Cardiac septum (tissue), 1 donor: ENCODE measurements at regions not wholly inside any gene's neighbourhood (a gene's known extent, or its start where the extent isn't known, plus 50 kb on each side); places are given as distances from the start of the nearest gene placed in this dataset.

Source experiments
- DNase-seq: peaks from one replicate; pipeline ENCODE4 v3.0.0-alpha.2; 2020; ENCODE audit warnings: low spot score
- intact Hi-C: fragments of 100-400 bp; cut with DNase I; formaldehyde crosslinking; loops from one replicate; pipeline ENCODE4 v1.14.0; 2022
- donor health status: DM: no; HTN: no; CAD: no.

- intact Hi-C loops, result no loop called here
- DNase-seq, result no peak
Measured at GRCh38 chr22:47696776-47697175, 934.3 kb downstream of the TBC1D22A start.

GRCh38 chr22:47695176-47695575, 932.7 kb downstream of the TBC1D22A start:
- intact Hi-C loops, result no loop called here
- DNase-seq, result no peak

- intact Hi-C loops, result no loop called here
- DNase-seq, result no peak
Measured at GRCh38 chr22:47694536-47695130, 932.2 kb downstream of the TBC1D22A start.

GRCh38 chr22:47693606-47694005, 931.2 kb downstream of the TBC1D22A start:
- DNase-seq, result no peak
- intact Hi-C loops, result no loop called here

- no peak for DNase-seq
- intact Hi-C loops, result no loop called here
Measured at GRCh38 chr22:47692811-47693210, 930.4 kb downstream of the TBC1D22A start.

- DNase-seq, result no peak
- intact Hi-C loops, result no loop called here
Measured at GRCh38 chr22:47691152-47691895, 928.9 kb downstream of the TBC1D22A start.

GRCh38 chr22:47690586-47690985, 928.1 kb downstream of the TBC1D22A start:
- no peak for DNase-seq
- intact Hi-C loops, result no loop called here

GRCh38 chr22:47690166-47690565, 927.7 kb downstream of the TBC1D22A start:
- DNase-seq, result no peak
- intact Hi-C loops, result no loop called here

GRCh38 chr22:47687776-47688175, 925.3 kb downstream of the TBC1D22A start:
- intact Hi-C loops, result no loop called here
- DNase-seq, result no peak

- intact Hi-C loops, result no loop called here
- DNase-seq, result no peak
Measured at GRCh38 chr22:47687346-47687655, 924.9 kb downstream of the TBC1D22A start.

GRCh38 chr22:47686594-47687345, 924.3 kb downstream of the TBC1D22A start:
- DNase-seq, result no peak
- intact Hi-C loops, result no loop called here

- intact Hi-C loops, result no loop called here
- no peak for DNase-seq
Measured at GRCh38 chr22:47681411-47682165, 919.1 kb downstream of the TBC1D22A start.

GRCh38 chr22:47678636-47679287, 916.3 kb downstream of the TBC1D22A start:
- DNase-seq, result no peak
- intact Hi-C loops, result no loop called here

- DNase-seq, result no peak
- intact Hi-C loops, result no loop called here
Measured at GRCh38 chr22:47678048-47678447, 915.6 kb downstream of the TBC1D22A start.

GRCh38 chr22:47676685-47677084, 914.2 kb downstream of the TBC1D22A start:
- intact Hi-C loops, result no loop called here
- no peak for DNase-seq

GRCh38 chr22:47674600-47674999, 912.1 kb downstream of the TBC1D22A start:
- intact Hi-C loops, result no loop called here

GRCh38 chr22:47673557-47673956, 911.1 kb downstream of the TBC1D22A start:
- no peak for DNase-seq
- intact Hi-C loops, result no loop called here

More at GRCh38 chr22:47674600-47674999, 912.1 kb downstream of the TBC1D22A start:
- DNase-seq, result no peak

GRCh38 chr22:47672526-47672925, 910.1 kb downstream of the TBC1D22A start:
- no peak for DNase-seq
- intact Hi-C loops, result no loop called here

GRCh38 chr22:47665151-47665550, 902.7 kb downstream of the TBC1D22A start:
- intact Hi-C loops, result no loop called here
- no peak for DNase-seq
